Neural cell (in vitro differentiated cells): ENCODE measurements at regions not wholly inside any gene's neighbourhood (a gene's known extent, or its start where the extent isn't known, plus 50 kb on each side); places are given as distances from the start of the nearest gene placed in this dataset.

Source experiments
- H2AFZ ChIP-seq: fragments of 200-600, 300-800 bp; sonication (generic), shearing (Covaris generic); 2 replicates; pipeline ENCODE4 v1.6.0; 2014; ENCODE audit warnings: low read depth, mild to moderate bottlenecking, antibody characterized with exemption, low read length, moderate library complexity
- H3F3A ChIP-seq: fragments of 200-600 bp; shearing (Covaris generic); 2 replicates; pipeline ENCODE4 v1.6.1; 2016; ENCODE audit warnings: mild to moderate bottlenecking, moderate library complexity, mixed read lengths, antibody characterized with exemption, low read length; ENCODE audit not compliant: insufficient read depth, poor library complexity, severe bottlenecking
- H3K27ac ChIP-seq: fragments of 200-600, 300-800 bp; sonication (generic), shearing (Covaris generic); 2 replicates; pipeline ENCODE4 v1.5.1; 2014; ENCODE audit warnings: mild to moderate bottlenecking, low read length, moderate library complexity
- H3K27me3 ChIP-seq: fragments of 300-800, 200-600 bp; sonication (generic), shearing (Covaris generic); 2 replicates; pipeline ENCODE4 v1.6.0; 2014; ENCODE audit warnings: mild to moderate bottlenecking, low read depth, low read length, moderate library complexity; ENCODE audit not compliant: insufficient read depth
- H3K36me3 ChIP-seq: fragments of 300-800, 200-600 bp; sonication (generic), shearing (Covaris generic); 2 replicates; pipeline ENCODE4 v1.5.1; 2014; ENCODE audit warnings: mild to moderate bottlenecking, antibody characterized with exemption, low read length, moderate library complexity; ENCODE audit not compliant: insufficient read depth
- H3K4me2 ChIP-seq: fragments of 300-800, 200-600 bp; sonication (generic), shearing (Covaris generic); 2 replicates; pipeline ENCODE4 v1.6.0; 2014; ENCODE audit warnings: mild to moderate bottlenecking, low read length
- H3K4me3 ChIP-seq: fragments of 300-800, 200-600 bp; sonication (generic), shearing (Covaris generic); 2 replicates; pipeline ENCODE4 v1.5.1; 2014; ENCODE audit warnings: mild to moderate bottlenecking, low read length, moderate library complexity
- H3K79me2 ChIP-seq: fragments of 200-600 bp; shearing (Covaris generic); replicated peaks from 2 replicates; pipeline ENCODE4 v1.6.0; 2014; ENCODE audit warnings: mild to moderate bottlenecking, low read length, moderate library complexity; ENCODE audit not compliant: insufficient read depth
- H3K9ac ChIP-seq: fragments of 300-800, 200-600 bp; sonication (generic), shearing (Covaris generic); 2 replicates; pipeline ENCODE4 v1.6.1; 2016; ENCODE audit warnings: mild to moderate bottlenecking, low read length, mixed read lengths
- H3K9me2 ChIP-seq: fragments of 200-600 bp; shearing (Covaris generic); 2 replicates; pipeline ENCODE4 v1.6.1; 2016; ENCODE audit warnings: mild to moderate bottlenecking, low read length, mixed read lengths; ENCODE audit not compliant: insufficient read depth
- H3K9me3 ChIP-seq: fragments of 200-600, 300-800 bp; sonication (generic), shearing (Covaris generic); 2 replicates; pipeline ENCODE4 v1.6.1; 2016; ENCODE audit warnings: mild to moderate bottlenecking, mixed run types, low read length, moderate library complexity, mixed read lengths
- H4K20me1 ChIP-seq: fragments of 200-600 bp; shearing (Covaris generic); 2 replicates; pipeline ENCODE4 v1.6.1; 2016; ENCODE audit warnings: mild to moderate bottlenecking, mixed run types; ENCODE audit not compliant: insufficient read depth
- EP300 ChIP-seq: fragments of 450-650 bp; conservative IDR thresholded peaks from 2 replicates; pipeline ENCODE4 v1.6.1; 2014; ENCODE audit warnings: antibody characterized with exemption, mild to moderate bottlenecking, moderate library complexity; ENCODE audit not compliant: poor library complexity, severe bottlenecking
- EZH2 ChIP-seq: fragments of 200-600, 300-800 bp; shearing (Covaris generic), sonication (generic); IDR thresholded peaks from 2 replicates; pipeline ENCODE4 v1.6.1; 2014; ENCODE audit warnings: antibody characterized with exemption, low read length, borderline replicate concordance, mild to moderate bottlenecking; ENCODE audit not compliant: insufficient read depth, poor library complexity, severe bottlenecking
- MXI1 ChIP-seq: fragments of 450-650 bp; conservative IDR thresholded peaks from 2 replicates; pipeline ENCODE4 v1.6.1; 2014; ENCODE audit warnings: antibody characterized with exemption, mild to moderate bottlenecking; ENCODE audit not compliant: poor library complexity, severe bottlenecking
- POLR2AphosphoS5 ChIP-seq: IDR thresholded peaks from 2 replicates; pipeline ENCODE4 v1.6.1; 2012
- RAD21 ChIP-seq: fragments of 450-650 bp; conservative IDR thresholded peaks from 2 replicates; pipeline ENCODE4 v1.6.1; 2014; ENCODE audit warnings: antibody characterized with exemption, mild to moderate bottlenecking, moderate library complexity
- SMC3 ChIP-seq: fragments of 450-650 bp; conservative IDR thresholded peaks from 2 replicates; pipeline ENCODE4 v1.6.1; 2014; ENCODE audit warnings: antibody characterized with exemption, mild to moderate bottlenecking, moderate library complexity; ENCODE audit not compliant: poor library complexity
- TAF1 ChIP-seq: IDR thresholded peaks from 2 replicates; pipeline ENCODE4 v1.6.1; 2012; ENCODE audit warnings: low read depth
- TF ChIP-seq, protein P1 (sequence below): fragments of 450-650 bp; IDR thresholded peaks from 2 replicates; pipeline ENCODE4 v1.5.1; 2014; ENCODE audit warnings: antibody characterized with exemption, mild to moderate bottlenecking, moderate library complexity; ENCODE audit not compliant: poor library complexity, severe bottlenecking
- TF ChIP-seq, protein P2 (sequence below): IDR thresholded peaks from 2 replicates; pipeline ENCODE4 v1.6.1; 2012; ENCODE audit warnings: borderline replicate concordance

- no peak overlapping the region for H3K27ac ChIP-seq
- no peak overlapping the region for H3K4me3 ChIP-seq
- no peaks in the 10 kb centered on the region for H3K9me2 ChIP-seq
- peaks cover 21% of the 10 kb centered on the region for H3K36me3 ChIP-seq
- no peaks in the 10 kb centered on the region for H4K20me1 ChIP-seq
- no peaks in the 10 kb centered on the region for H3K79me2 ChIP-seq
- no peaks in the 10 kb centered on the region for H3K27me3 ChIP-seq
- TF ChIP-seq EP300 (no peak), RAD21 (no peak), MXI1 (no peak), POLR2AphosphoS5 (no peak), SMC3 (no peak)
- TF ChIP-seq, protein P1, sequence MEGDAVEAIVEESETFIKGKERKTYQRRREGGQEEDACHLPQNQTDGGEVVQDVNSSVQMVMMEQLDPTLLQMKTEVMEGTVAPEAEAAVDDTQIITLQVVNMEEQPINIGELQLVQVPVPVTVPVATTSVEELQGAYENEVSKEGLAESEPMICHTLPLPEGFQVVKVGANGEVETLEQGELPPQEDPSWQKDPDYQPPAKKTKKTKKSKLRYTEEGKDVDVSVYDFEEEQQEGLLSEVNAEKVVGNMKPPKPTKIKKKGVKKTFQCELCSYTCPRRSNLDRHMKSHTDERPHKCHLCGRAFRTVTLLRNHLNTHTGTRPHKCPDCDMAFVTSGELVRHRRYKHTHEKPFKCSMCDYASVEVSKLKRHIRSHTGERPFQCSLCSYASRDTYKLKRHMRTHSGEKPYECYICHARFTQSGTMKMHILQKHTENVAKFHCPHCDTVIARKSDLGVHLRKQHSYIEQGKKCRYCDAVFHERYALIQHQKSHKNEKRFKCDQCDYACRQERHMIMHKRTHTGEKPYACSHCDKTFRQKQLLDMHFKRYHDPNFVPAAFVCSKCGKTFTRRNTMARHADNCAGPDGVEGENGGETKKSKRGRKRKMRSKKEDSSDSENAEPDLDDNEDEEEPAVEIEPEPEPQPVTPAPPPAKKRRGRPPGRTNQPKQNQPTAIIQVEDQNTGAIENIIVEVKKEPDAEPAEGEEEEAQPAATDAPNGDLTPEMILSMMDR: no peak
- no peak overlapping the region for H2AFZ ChIP-seq
- H3K9me3 ChIP-seq: peaks cover 6% of the 10 kb centered on the region
- H3K4me2 ChIP-seq: no peak overlapping the region
- no peak overlapping the region for H3K9ac ChIP-seq
- H3F3A ChIP-seq: no peaks in the 10 kb centered on the region
Measured at GRCh38 chr12:124475295-124476010, 92.0 kb downstream of the NCOR2 start.

- Histone ChIP-seq H3K9me2 (no peaks in the 10 kb centered on the region), H3K4me3 (no peak overlapping the region), H3K4me2 (no peak overlapping the region), H3K36me3 (peaks cover 21% of the 10 kb centered on the region), H4K20me1 (no peaks in the 10 kb centered on the region), H3K27ac (no peak overlapping the region), H3K9ac (no peak overlapping the region), H3K79me2 (no peaks in the 10 kb centered on the region), H3F3A (no peaks in the 10 kb centered on the region), H3K27me3 (no peaks in the 10 kb centered on the region), H3K9me3 (peaks cover 6% of the 10 kb centered on the region), H2AFZ (no peak overlapping the region)
- TF ChIP-seq SMC3 (no peak), MXI1 (no peak), TAF1 (no peak), POLR2AphosphoS5 (no peak), RAD21 (no peak), EP300 (no peak), EZH2 (no peak)
- TF ChIP-seq, protein P1: no peak
- TF ChIP-seq, protein P2, sequence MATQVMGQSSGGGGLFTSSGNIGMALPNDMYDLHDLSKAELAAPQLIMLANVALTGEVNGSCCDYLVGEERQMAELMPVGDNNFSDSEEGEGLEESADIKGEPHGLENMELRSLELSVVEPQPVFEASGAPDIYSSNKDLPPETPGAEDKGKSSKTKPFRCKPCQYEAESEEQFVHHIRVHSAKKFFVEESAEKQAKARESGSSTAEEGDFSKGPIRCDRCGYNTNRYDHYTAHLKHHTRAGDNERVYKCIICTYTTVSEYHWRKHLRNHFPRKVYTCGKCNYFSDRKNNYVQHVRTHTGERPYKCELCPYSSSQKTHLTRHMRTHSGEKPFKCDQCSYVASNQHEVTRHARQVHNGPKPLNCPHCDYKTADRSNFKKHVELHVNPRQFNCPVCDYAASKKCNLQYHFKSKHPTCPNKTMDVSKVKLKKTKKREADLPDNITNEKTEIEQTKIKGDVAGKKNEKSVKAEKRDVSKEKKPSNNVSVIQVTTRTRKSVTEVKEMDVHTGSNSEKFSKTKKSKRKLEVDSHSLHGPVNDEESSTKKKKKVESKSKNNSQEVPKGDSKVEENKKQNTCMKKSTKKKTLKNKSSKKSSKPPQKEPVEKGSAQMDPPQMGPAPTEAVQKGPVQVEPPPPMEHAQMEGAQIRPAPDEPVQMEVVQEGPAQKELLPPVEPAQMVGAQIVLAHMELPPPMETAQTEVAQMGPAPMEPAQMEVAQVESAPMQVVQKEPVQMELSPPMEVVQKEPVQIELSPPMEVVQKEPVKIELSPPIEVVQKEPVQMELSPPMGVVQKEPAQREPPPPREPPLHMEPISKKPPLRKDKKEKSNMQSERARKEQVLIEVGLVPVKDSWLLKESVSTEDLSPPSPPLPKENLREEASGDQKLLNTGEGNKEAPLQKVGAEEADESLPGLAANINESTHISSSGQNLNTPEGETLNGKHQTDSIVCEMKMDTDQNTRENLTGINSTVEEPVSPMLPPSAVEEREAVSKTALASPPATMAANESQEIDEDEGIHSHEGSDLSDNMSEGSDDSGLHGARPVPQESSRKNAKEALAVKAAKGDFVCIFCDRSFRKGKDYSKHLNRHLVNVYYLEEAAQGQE: no peak
Measured at GRCh38 chr12:124474709-124475108, 92.7 kb downstream of the NCOR2 start.
